ENCODE measurements at regions not wholly inside any gene's neighbourhood (a gene's known extent, or its start where the extent isn't known, plus 50 kb on each side); places are given as distances from the start of the nearest gene placed in this dataset.
"Not testable (repeated sequence)": the region's sequence is repeated elsewhere in the genome, so short reads cannot be mapped to it uniquely, and the experiment has no call there.

GRCh38 chr12:127966331-127966730, 300.6 kb upstream of the TMEM132C start:
- no peak for ATAC-seq
- H3K27ac ChIP-seq: no peak overlapping the region

GRCh38 chr12:127970491-127970890, 296.5 kb upstream of the TMEM132C start:
- no peak overlapping the region for H3K4me3 ChIP-seq
- intact Hi-C loops (cut with DNase I): no loop called here
- H3K27me3 ChIP-seq: no peaks in the 10 kb centered on the region
- DNase-seq: no peak
- no peak overlapping the region for H3K27ac ChIP-seq
- no peak for ATAC-seq
- H3K4me1 ChIP-seq: no peaks in the 10 kb centered on the region
- H3K9me3 ChIP-seq: no peaks in the 10 kb centered on the region
- no peak for TF ChIP-seq CTCF (IDR thresholded peaks at IDR 0.05)
- H3K36me3 ChIP-seq: no peaks in the 10 kb centered on the region

More at GRCh38 chr12:127966331-127966730, 300.6 kb upstream of the TMEM132C start:
- H3K9me3 ChIP-seq: no peaks in the 10 kb centered on the region
- H3K4me3 ChIP-seq: no peak overlapping the region
- DNase-seq: no peak
- no peak for TF ChIP-seq CTCF (IDR thresholded peaks at IDR 0.05)
- intact Hi-C loops (cut with DNase I): no loop called here
- H3K4me1 ChIP-seq: no peaks in the 10 kb centered on the region
- no peaks in the 10 kb centered on the region for H3K36me3 ChIP-seq
- H3K27me3 ChIP-seq: no peaks in the 10 kb centered on the region

- Histone ChIP-seq H3K27me3 (no peaks in the 10 kb centered on the region), H3K4me1 (no peaks in the 10 kb centered on the region), H3K36me3 (no peaks in the 10 kb centered on the region), H3K9me3 (no peaks in the 10 kb centered on the region), H3K27ac (no peak overlapping the region), H3K4me3 (no peak overlapping the region)
- DNase-seq (no peak), ATAC-seq (no peak)
- TF ChIP-seq CTCF (IDR thresholded peaks at IDR 0.05): no peak
- intact Hi-C loops (cut with DNase I): no loop called here
These were observed 286.4 kb upstream of the TMEM132C start for GRCh38 chr12:127980585-127980984.

GRCh38 chr12:127981875-127982274, 285.1 kb upstream of the TMEM132C start:
- TF ChIP-seq CTCF (IDR thresholded peaks at IDR 0.05): no peak
- Histone ChIP-seq H3K27me3 (no peaks in the 10 kb centered on the region), H3K36me3 (no peaks in the 10 kb centered on the region), H3K4me3 (no peak overlapping the region), H3K27ac (no peak overlapping the region), H3K4me1 (no peaks in the 10 kb centered on the region), H3K9me3 (no peaks in the 10 kb centered on the region)
- no peak for DNase-seq
- intact Hi-C loops (cut with DNase I): no loop called here
- ATAC-seq: no peak

GRCh38 chr12:127983213-127983791, 283.7 kb upstream of the TMEM132C start:
- ATAC-seq; H3K27me3 ChIP-seq; H3K4me1 ChIP-seq; H3K4me3 ChIP-seq; H3K27ac ChIP-seq; H3K36me3 ChIP-seq; H3K9me3 ChIP-seq; DNase-seq; intact Hi-C loops (cut with DNase I): not testable (repeated sequence)

- DNase-seq (no peak), ATAC-seq (no peak)
- Histone ChIP-seq H3K9me3 (no peaks in the 10 kb centered on the region), H3K27ac (no peak overlapping the region), H3K4me1 (no peaks in the 10 kb centered on the region), H3K36me3 (no peaks in the 10 kb centered on the region), H3K27me3 (no peaks in the 10 kb centered on the region), H3K4me3 (no peak overlapping the region)
- intact Hi-C loops (cut with DNase I): no loop called here
- no peak for TF ChIP-seq CTCF (IDR thresholded peaks at IDR 0.05)
These were observed 282.4 kb upstream of the TMEM132C start for GRCh38 chr12:127984386-127985055.

Measured in upper lobe of right lung (tissue), 1 donor.